ENCODE measurements at regions not wholly inside any gene's neighbourhood (a gene's known extent, or its start where the extent isn't known, plus 50 kb on each side); places are given as distances from the start of the nearest gene placed in this dataset.

GRCh38 chr12:118607831-118608230 lies 231.5 kb downstream of the SUDS3 start:
- DNase-seq (ENCODE audit: low spot score): no peak

GRCh38 chr12:118608770-118609344 lies 232.5 kb downstream of the SUDS3 start:
- no peak for DNase-seq (ENCODE audit: low spot score)

GRCh38 chr12:118611295-118611694 lies 234.9 kb downstream of the SUDS3 start:
- DNase-seq (ENCODE audit: low spot score): no peak

- DNase-seq (ENCODE audit: low spot score): no peak
Measured at GRCh38 chr12:118611770-118612169, 235.4 kb downstream of the SUDS3 start.

- no peak for DNase-seq (ENCODE audit: low spot score)
Measured at GRCh38 chr12:118617611-118618450, 241.5 kb downstream of the SUDS3 start.

GRCh38 chr12:118618695-118619094 lies 242.3 kb downstream of the SUDS3 start:
- DNase-seq (ENCODE audit: low spot score): no peak

GRCh38 chr12:118625050-118625675 lies 248.8 kb downstream of the SUDS3 start:
- no peak for DNase-seq (ENCODE audit: low spot score)

- no peak for DNase-seq (ENCODE audit: low spot score)
Measured at GRCh38 chr12:118633071-118633470, 256.7 kb downstream of the SUDS3 start.

GRCh38 chr12:118635276-118635675 lies 258.9 kb downstream of the SUDS3 start:
- no peak for DNase-seq (ENCODE audit: low spot score)

GRCh38 chr12:118637767-118638370 lies 261.5 kb downstream of the SUDS3 start:
- no peak for DNase-seq (ENCODE audit: low spot score)

- no peak for DNase-seq (ENCODE audit: low spot score)
Measured at GRCh38 chr12:118641249-118641648, 264.9 kb downstream of the SUDS3 start.

- no peak for DNase-seq (ENCODE audit: low spot score)
Measured at GRCh38 chr12:118645219-118645618, 268.9 kb downstream of the SUDS3 start.

- no peak for DNase-seq (ENCODE audit: low spot score)
Measured at GRCh38 chr12:118649765-118650585, 273.6 kb downstream of the SUDS3 start.

- DNase-seq (ENCODE audit: low spot score): no peak
Measured at GRCh38 chr12:118650586-118650960, 274.2 kb downstream of the SUDS3 start.

- no peak for DNase-seq (ENCODE audit: low spot score)
Measured at GRCh38 chr12:118651487-118651886, 275.1 kb downstream of the SUDS3 start.

GRCh38 chr12:118655588-118655987 lies 279.2 kb downstream of the SUDS3 start:
- DNase-seq (ENCODE audit: low spot score): no peak

GRCh38 chr12:118680356-118680963 lies 300.9 kb upstream of the SRRM4 start:
- DNase-seq (ENCODE audit: low spot score): peak; percentile 7

GRCh38 chr12:118682656-118683055 lies 298.7 kb upstream of the SRRM4 start:
- no peak for DNase-seq (ENCODE audit: low spot score)

GRCh38 chr12:118685983-118686607 lies 295.2 kb upstream of the SRRM4 start:
- DNase-seq (ENCODE audit: low spot score): no peak

GRCh38 chr12:118689793-118690192 lies 291.5 kb upstream of the SRRM4 start:
- DNase-seq (ENCODE audit: low spot score): no peak

- DNase-seq (ENCODE audit: low spot score): no peak
Measured at GRCh38 chr12:118690506-118690905, 290.8 kb upstream of the SRRM4 start.

Data from SK-N-DZ (cell line).